ENCODE measurements at regions not wholly inside any gene's neighbourhood (a gene's known extent, or its start where the extent isn't known, plus 50 kb on each side); places are given as distances from the start of the nearest gene placed in this dataset.

GRCh38 chr7:32167256-32167655 lies 97.0 kb upstream of the PDE1C start:
- DNase-seq, result no peak
- H3K9me3 Mint-ChIP-seq (ENCODE audit: low read depth, unreplicated experiment), result no peaks in the 10 kb centered on the region
- CTCF ChIA-PET, result interaction anchor here (0.6 to 0.7 kb wide), 2 partner anchors 126 to 384 kb away, joined by 3 read pairs; no protein-coding TSS in a partner anchor

GRCh38 chr7:32164341-32164996 lies 94.3 kb upstream of the PDE1C start:
- H3K27ac Mint-ChIP-seq (ENCODE audit: unreplicated experiment), result peak overlapping the region; percentile 62
- no peaks in the 10 kb centered on the region for H3K36me3 Mint-ChIP-seq (ENCODE audit: insufficient read depth, unreplicated experiment)
- no peak overlapping the region for H3K4me3 Mint-ChIP-seq (ENCODE audit: low read depth, unreplicated experiment)
- no peaks in the 10 kb centered on the region for H3K9me3 Mint-ChIP-seq (ENCODE audit: low read depth, unreplicated experiment)
- BruUV-seq (replicated peaks), result no TSS peak
- peak; percentile 79 for DNase-seq
- CTCF ChIA-PET, result interaction anchor here (0.7 to 4.1 kb wide), 19 partner anchors 9 to 1030 kb away, joined by 3 to 23 read pairs (median 5); partner anchors contain the start of gene PDE1C
- peaks cover 36% of the 10 kb centered on the region for H3K4me1 Mint-ChIP-seq (ENCODE audit: low read depth, unreplicated experiment)
- intact Hi-C loops (cut with micrococcal nuclease; ENCODE audit: unreplicated experiment), result loop anchor here (1.0 to 5.0 kb wide), 8 partner anchors 40 to 420 kb away; no protein-coding TSS in a partner anchor
- H3K27me3 Mint-ChIP-seq (ENCODE audit: unreplicated experiment), result no peaks in the 10 kb centered on the region
- peak; percentile 92 for TF ChIP-seq CTCF (IDR thresholded peaks at IDR 0.05; ENCODE audit: unreplicated experiment)

More at GRCh38 chr7:32167256-32167655, 97.0 kb upstream of the PDE1C start:
- Mint-ChIP-seq H3K36me3 (ENCODE audit: insufficient read depth, unreplicated experiment) (no peaks in the 10 kb centered on the region), H3K27ac (ENCODE audit: unreplicated experiment) (no peak overlapping the region), H3K4me1 (ENCODE audit: low read depth, unreplicated experiment) (peaks cover 27% of the 10 kb centered on the region), H3K4me3 (ENCODE audit: low read depth, unreplicated experiment) (no peak overlapping the region), H3K27me3 (ENCODE audit: unreplicated experiment) (no peaks in the 10 kb centered on the region)
- TF ChIP-seq CTCF (IDR thresholded peaks at IDR 0.05; ENCODE audit: unreplicated experiment), result no peak
- no TSS peak for BruUV-seq (replicated peaks)
- intact Hi-C loops (cut with micrococcal nuclease; ENCODE audit: unreplicated experiment), result no loop called here

GRCh38 chr7:32163896-32164295 lies 93.7 kb upstream of the PDE1C start:
- intact Hi-C loops (cut with micrococcal nuclease; ENCODE audit: unreplicated experiment), result loop anchor here (1.0 to 5.0 kb wide), 8 partner anchors 40 to 420 kb away; no protein-coding TSS in a partner anchor
- no peak for DNase-seq
- TF ChIP-seq CTCF (IDR thresholded peaks at IDR 0.05; ENCODE audit: unreplicated experiment), result no peak
- Mint-ChIP-seq H3K27ac (ENCODE audit: unreplicated experiment) (peak overlapping the region; percentile 90), H3K27me3 (ENCODE audit: unreplicated experiment) (no peaks in the 10 kb centered on the region), H3K4me1 (ENCODE audit: low read depth, unreplicated experiment) (peaks cover 42% of the 10 kb centered on the region), H3K36me3 (ENCODE audit: insufficient read depth, unreplicated experiment) (no peaks in the 10 kb centered on the region), H3K9me3 (ENCODE audit: low read depth, unreplicated experiment) (no peaks in the 10 kb centered on the region), H3K4me3 (ENCODE audit: low read depth, unreplicated experiment) (no peak overlapping the region)
- CTCF ChIA-PET, result interaction anchor here (0.8 to 4.1 kb wide), 19 partner anchors 9 to 1030 kb away, joined by 3 to 23 read pairs (median 6); partner anchors contain the start of gene PDE1C
- no TSS peak for BruUV-seq (replicated peaks)

- H3K27me3 Mint-ChIP-seq (ENCODE audit: unreplicated experiment), result no peaks in the 10 kb centered on the region
- TF ChIP-seq CTCF (IDR thresholded peaks at IDR 0.05; ENCODE audit: unreplicated experiment), result peak; percentile 13
- H3K9me3 Mint-ChIP-seq (ENCODE audit: low read depth, unreplicated experiment), result no peaks in the 10 kb centered on the region
- no TSS peak for BruUV-seq (replicated peaks)
- intact Hi-C loops (cut with micrococcal nuclease; ENCODE audit: unreplicated experiment), result loop anchor here (5.0 kb wide), 1 partner anchor 226 kb away; no protein-coding TSS in a partner anchor
- CTCF ChIA-PET, result interaction anchor here (0.7 to 4.1 kb wide), 18 partner anchors 10 to 1029 kb away, joined by 3 to 23 read pairs (median 5); partner anchors contain the start of gene PDE1C
- peak overlapping the region; percentile 90 for H3K27ac Mint-ChIP-seq (ENCODE audit: unreplicated experiment)
- peak; percentile 94 for DNase-seq
- no peaks in the 10 kb centered on the region for H3K36me3 Mint-ChIP-seq (ENCODE audit: insufficient read depth, unreplicated experiment)
- peaks cover 47% of the 10 kb centered on the region for H3K4me1 Mint-ChIP-seq (ENCODE audit: low read depth, unreplicated experiment)
- H3K4me3 Mint-ChIP-seq (ENCODE audit: low read depth, unreplicated experiment), result peak overlapping the region; percentile 9
These were observed 93.1 kb upstream of the PDE1C start for GRCh38 chr7:32163141-32163806.
